NCI-H2196 (cell line): ENCODE measurements at regions not wholly inside any gene's neighbourhood (a gene's known extent, or its start where the extent isn't known, plus 50 kb on each side); places are given as distances from the start of the nearest gene placed in this dataset.

ENCODE experiments used
- DNase-seq: peaks from one replicate; lab custom pipeline; 2025; ENCODE audit not compliant: unreplicated experiment; lab: John Stamatoyannopoulos, UW

DNA sequence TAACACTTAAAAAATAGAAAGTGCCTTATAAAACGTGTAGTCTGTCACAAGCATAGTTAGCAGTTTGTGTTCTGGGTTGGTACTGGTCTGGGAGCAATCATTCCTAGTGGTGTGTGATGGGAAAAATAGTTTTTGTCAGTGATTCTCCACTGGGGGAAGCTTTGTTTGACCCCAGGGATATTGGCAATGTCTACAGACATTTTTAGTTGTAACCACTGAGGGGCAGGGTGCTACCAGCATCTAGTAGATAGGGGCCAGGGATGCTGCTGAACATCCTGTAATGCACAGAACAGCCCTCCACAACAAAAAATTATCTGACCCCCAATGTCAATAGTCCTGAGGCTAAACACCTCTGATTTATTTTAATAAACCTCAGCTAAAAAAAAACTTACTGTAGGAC, 51.6 kb upstream of the CREB5 start:
- DNase-seq = no peak

DNA sequence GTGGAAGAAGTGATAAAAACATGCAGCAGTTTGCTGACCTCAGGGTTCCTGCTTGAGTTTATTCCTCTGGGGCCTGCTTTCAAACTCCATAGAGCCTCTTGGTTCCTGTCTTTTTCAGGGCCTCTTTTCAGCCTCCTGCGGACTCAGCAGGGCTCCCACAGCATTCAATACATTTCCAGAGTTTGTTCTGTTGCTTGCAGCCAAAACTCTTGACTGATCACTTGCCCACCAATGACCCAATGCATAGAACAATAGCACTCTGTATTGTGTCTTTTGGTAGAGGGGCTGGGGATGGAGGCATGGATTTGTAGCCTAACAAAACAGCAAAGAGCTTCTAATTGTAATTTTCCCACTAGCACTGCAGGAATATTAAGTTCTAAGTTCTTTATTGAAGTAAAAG, 50.8 kb upstream of the CREB5 start:
- DNase-seq = no peak

DNA sequence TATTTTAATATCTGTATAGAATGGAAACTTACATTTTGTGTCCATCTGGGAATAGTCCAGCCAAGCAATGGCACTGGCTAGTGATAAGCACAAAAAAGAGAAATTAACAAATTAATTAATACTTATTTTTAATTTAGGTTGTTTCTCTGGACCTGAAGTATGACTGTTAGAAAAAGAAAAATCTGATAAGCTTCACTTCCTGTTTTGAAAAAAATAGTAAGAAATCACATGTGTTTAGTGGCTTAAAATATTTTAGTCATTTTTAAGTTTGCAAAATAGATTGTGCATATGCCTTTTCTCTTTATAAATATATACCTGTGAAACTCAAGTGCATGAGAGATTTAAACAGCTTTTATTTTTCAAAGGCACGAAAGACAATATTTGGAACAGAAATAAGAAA, 50.1 kb upstream of the CREB5 start:
- no peak for DNase-seq
